ENCODE measurements at regions not wholly inside any gene's neighbourhood (a gene's known extent, or its start where the extent isn't known, plus 50 kb on each side); places are given as distances from the start of the nearest gene placed in this dataset.

DNA sequence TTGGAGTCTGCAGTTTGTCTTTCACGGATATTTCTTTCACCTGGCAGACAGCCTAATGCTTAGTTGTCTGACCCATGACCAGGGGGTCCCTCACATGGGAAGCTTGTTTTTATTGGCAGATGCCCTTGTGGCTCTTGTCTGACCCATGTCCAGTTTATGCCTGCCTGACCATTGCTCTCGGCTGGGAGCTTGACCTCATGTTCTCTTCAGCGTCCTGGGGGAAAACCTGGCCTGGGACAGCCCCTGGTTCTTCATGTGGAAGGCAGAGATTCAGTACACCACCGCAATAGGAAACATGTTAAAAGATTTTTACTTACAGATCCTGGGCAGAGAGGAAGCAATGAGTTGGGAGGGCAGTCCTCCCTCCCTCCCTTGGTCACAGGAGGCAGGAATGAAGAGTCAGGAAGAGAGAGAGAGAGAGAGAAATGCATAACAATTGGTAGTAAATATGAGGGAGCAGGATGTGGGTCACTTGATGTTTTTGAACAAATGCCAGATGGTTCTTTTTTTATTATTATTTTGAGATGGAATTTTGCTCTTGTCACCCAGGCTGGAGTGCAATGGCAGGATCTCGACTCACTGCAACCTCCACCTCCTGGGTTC is 302.7 kb upstream of the MYOCD start:
- TF ChIP-seq CTCF (optimal IDR thresholded peaks at IDR 0.05 in 1 of 3, IDR thresholded peaks at IDR 0.05 in 1 of 3, conservative IDR thresholded peaks at IDR 0.05 in 1 of 3; ENCODE audit: extremely low read depth in 1 of 3, insufficient read depth in 2 of 3, low read length in 3 of 3) (no peak), EZH2 (IDR thresholded peaks at IDR 0.05; ENCODE audit: low read length) (no peak)
- H3K27ac ChIP-seq (ENCODE audit: control insufficient read depth, insufficient read depth, low read length), result no peak overlapping the region
- no peak for DNase-seq (ENCODE audit: low read depth, low spot score)
- no peaks in the 10 kb centered on the region for H3K4me1 ChIP-seq (ENCODE audit: control insufficient read depth, extremely low read depth, insufficient read depth, low read length)
- no peaks in the 10 kb centered on the region for H3K9me3 ChIP-seq (ENCODE audit: control insufficient read depth, low read depth, low read length)
- H3K36me3 ChIP-seq (ENCODE audit: control insufficient read depth in 2 of 2, extremely low read depth in 1 of 2, insufficient read depth in 2 of 2, low read length in 2 of 2), result no peaks in the 10 kb centered on the region
- H3K9ac ChIP-seq (ENCODE audit: control insufficient read depth, extremely low read depth, insufficient read depth, low read length), result no peak overlapping the region
- H4K20me1 ChIP-seq (ENCODE audit: control insufficient read depth, extremely low read depth, insufficient read depth, low read length), result no peaks in the 10 kb centered on the region
- no peaks in the 10 kb centered on the region for H3K9me1 ChIP-seq (ENCODE audit: control insufficient read depth, extremely low read depth, insufficient read depth, low read length)
- H3K4me3 ChIP-seq (ENCODE audit: control insufficient read depth in 2 of 3, extremely low read depth in 1 of 3, insufficient read depth in 2 of 3, low read depth in 1 of 3, low read length in 3 of 3), result no peak overlapping the region
- H3K27me3 ChIP-seq (ENCODE audit: control insufficient read depth, extremely low read depth, insufficient read depth, low read length), result no peaks in the 10 kb centered on the region
- no peak for FAIRE-seq
- H3K79me2 ChIP-seq (ENCODE audit: control insufficient read depth, insufficient read depth, low read length), result no peaks in the 10 kb centered on the region
- H2AFZ ChIP-seq (ENCODE audit: control insufficient read depth, low read length), result no peak overlapping the region
- dilution Hi-C loops (cut with MboI; ENCODE audit: extremely low pct_ligation_motif_present, low sequenced_read_pairs), result no loop called here
- H3K4me2 ChIP-seq (ENCODE audit: control insufficient read depth, extremely low read depth, insufficient read depth, low read depth, low read length), result no peak overlapping the region

GRCh38 chr17:12365805-12366204 is 299.9 kb upstream of the MYOCD start:
- Histone ChIP-seq H3K9me1 (ENCODE audit: control insufficient read depth, extremely low read depth, insufficient read depth, low read length) (no peaks in the 10 kb centered on the region), H3K9ac (ENCODE audit: control insufficient read depth, extremely low read depth, insufficient read depth, low read length) (no peak overlapping the region), H3K27me3 (ENCODE audit: control insufficient read depth, extremely low read depth, insufficient read depth, low read length) (no peaks in the 10 kb centered on the region), H3K4me1 (ENCODE audit: control insufficient read depth, extremely low read depth, insufficient read depth, low read length) (no peaks in the 10 kb centered on the region), H3K36me3 (ENCODE audit: control insufficient read depth in 2 of 2, extremely low read depth in 1 of 2, insufficient read depth in 2 of 2, low read length in 2 of 2) (no peaks in the 10 kb centered on the region), H3K9me3 (ENCODE audit: control insufficient read depth, low read depth, low read length) (no peaks in the 10 kb centered on the region), H3K79me2 (ENCODE audit: control insufficient read depth, insufficient read depth, low read length) (no peaks in the 10 kb centered on the region), H4K20me1 (ENCODE audit: control insufficient read depth, extremely low read depth, insufficient read depth, low read length) (no peaks in the 10 kb centered on the region), H3K27ac (ENCODE audit: control insufficient read depth, insufficient read depth, low read length) (no peak overlapping the region), H3K4me2 (ENCODE audit: control insufficient read depth, extremely low read depth, insufficient read depth, low read depth, low read length) (no peak overlapping the region), H3K4me3 (ENCODE audit: control insufficient read depth in 2 of 3, extremely low read depth in 1 of 3, insufficient read depth in 2 of 3, low read depth in 1 of 3, low read length in 3 of 3) (no peak overlapping the region), H2AFZ (ENCODE audit: control insufficient read depth, low read length) (no peak overlapping the region)
- DNase-seq (ENCODE audit: low read depth, low spot score), result no peak
- no peak for FAIRE-seq
- dilution Hi-C loops (cut with MboI; ENCODE audit: extremely low pct_ligation_motif_present, low sequenced_read_pairs), result no loop called here
- TF ChIP-seq CTCF (optimal IDR thresholded peaks at IDR 0.05 in 1 of 3, IDR thresholded peaks at IDR 0.05 in 1 of 3, conservative IDR thresholded peaks at IDR 0.05 in 1 of 3; ENCODE audit: extremely low read depth in 1 of 3, insufficient read depth in 2 of 3, low read length in 3 of 3), result no peak
- TF ChIP-seq EZH2 (IDR thresholded peaks at IDR 0.05; ENCODE audit: low read length), result no peak
